HepG2 (cell line): ENCODE measurements at regions not wholly inside any gene's neighbourhood (a gene's known extent, or its start where the extent isn't known, plus 50 kb on each side); places are given as distances from the start of the nearest gene placed in this dataset.

Experiments used
- HMG20A ChIP-seq: IDR thresholded peaks from 2 replicates; pipeline ENCODE4 v1.6.1; 2016; ENCODE audit warnings: borderline replicate concordance
- MED8 ChIP-seq: sonication (generic); formaldehyde crosslinking; IDR thresholded peaks from 2 replicates; pipeline ENCODE4 v1.8.1; 2023; ENCODE audit warnings: mild to moderate bottlenecking, missing genetic modification reagents; ENCODE audit not compliant: insufficient replicate concordance
- NFIC ChIP-seq: IDR thresholded peaks from 2 replicates; pipeline ENCODE4 v1.6.1; 2012; ENCODE audit warnings: mild to moderate bottlenecking, low read length, inconsistent platforms
- POLR2AphosphoS5 ChIP-seq: IDR thresholded peaks from 2 replicates; pipeline ENCODE4 v1.6.1; 2012; ENCODE audit warnings: low read depth, low read length
- SCMH1 ChIP-seq: sonication (generic); formaldehyde crosslinking; IDR thresholded peaks from 2 replicates; pipeline ENCODE4 v1.9.0; 2021; ENCODE audit warnings: missing genetic modification reagents, mild to moderate bottlenecking, borderline replicate concordance
- ZNF224 ChIP-seq: sonication (generic); formaldehyde crosslinking; IDR thresholded peaks from 2 replicates; pipeline ENCODE4 v1.5.0; 2020; ENCODE audit warnings: mild to moderate bottlenecking, missing genetic modification reagents
- TF ChIP-seq, protein P1 (sequence below): sonication (generic); formaldehyde crosslinking; IDR thresholded peaks from 2 replicates; pipeline ENCODE4 v1.5.0; 2020; ENCODE audit warnings: mild to moderate bottlenecking, missing genetic modification reagents, moderate library complexity
- TF ChIP-seq, protein P2 (sequence below): conservative IDR thresholded peaks from 2 replicates; pipeline ENCODE4 v1.6.1; 2018; ENCODE audit warnings: missing genetic modification reagents

- TF ChIP-seq SCMH1 (CRISPR knock-in tag) = no peak
- TF ChIP-seq, protein P1, sequence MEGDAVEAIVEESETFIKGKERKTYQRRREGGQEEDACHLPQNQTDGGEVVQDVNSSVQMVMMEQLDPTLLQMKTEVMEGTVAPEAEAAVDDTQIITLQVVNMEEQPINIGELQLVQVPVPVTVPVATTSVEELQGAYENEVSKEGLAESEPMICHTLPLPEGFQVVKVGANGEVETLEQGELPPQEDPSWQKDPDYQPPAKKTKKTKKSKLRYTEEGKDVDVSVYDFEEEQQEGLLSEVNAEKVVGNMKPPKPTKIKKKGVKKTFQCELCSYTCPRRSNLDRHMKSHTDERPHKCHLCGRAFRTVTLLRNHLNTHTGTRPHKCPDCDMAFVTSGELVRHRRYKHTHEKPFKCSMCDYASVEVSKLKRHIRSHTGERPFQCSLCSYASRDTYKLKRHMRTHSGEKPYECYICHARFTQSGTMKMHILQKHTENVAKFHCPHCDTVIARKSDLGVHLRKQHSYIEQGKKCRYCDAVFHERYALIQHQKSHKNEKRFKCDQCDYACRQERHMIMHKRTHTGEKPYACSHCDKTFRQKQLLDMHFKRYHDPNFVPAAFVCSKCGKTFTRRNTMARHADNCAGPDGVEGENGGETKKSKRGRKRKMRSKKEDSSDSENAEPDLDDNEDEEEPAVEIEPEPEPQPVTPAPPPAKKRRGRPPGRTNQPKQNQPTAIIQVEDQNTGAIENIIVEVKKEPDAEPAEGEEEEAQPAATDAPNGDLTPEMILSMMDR (CRISPR knock-in tag) = no peak
- TF ChIP-seq NFIC = no peak
- TF ChIP-seq ZNF224 = no peak
- TF ChIP-seq POLR2AphosphoS5 = no peak
- no peak for TF ChIP-seq MED8 (CRISPR knock-in tag)
- no peak for TF ChIP-seq HMG20A (CRISPR knock-in tag)
- TF ChIP-seq, protein P2, sequence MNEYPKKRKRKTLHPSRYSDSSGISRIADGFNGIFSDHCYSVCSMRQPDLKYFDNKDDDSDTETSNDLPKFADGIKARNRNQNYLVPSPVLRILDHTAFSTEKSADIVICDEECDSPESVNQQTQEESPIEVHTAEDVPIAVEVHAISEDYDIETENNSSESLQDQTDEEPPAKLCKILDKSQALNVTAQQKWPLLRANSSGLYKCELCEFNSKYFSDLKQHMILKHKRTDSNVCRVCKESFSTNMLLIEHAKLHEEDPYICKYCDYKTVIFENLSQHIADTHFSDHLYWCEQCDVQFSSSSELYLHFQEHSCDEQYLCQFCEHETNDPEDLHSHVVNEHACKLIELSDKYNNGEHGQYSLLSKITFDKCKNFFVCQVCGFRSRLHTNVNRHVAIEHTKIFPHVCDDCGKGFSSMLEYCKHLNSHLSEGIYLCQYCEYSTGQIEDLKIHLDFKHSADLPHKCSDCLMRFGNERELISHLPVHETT (CRISPR knock-in tag) = no peak
Observed at GRCh38 chr16:80327740-80328139, 213.1 kb upstream of the DYNLRB2 start.
